ENCODE measurements at regions not wholly inside any gene's neighbourhood (a gene's known extent, or its start where the extent isn't known, plus 50 kb on each side); places are given as distances from the start of the nearest gene placed in this dataset.

- Mint-ChIP-seq H3K4me3 (no peak overlapping the region), H3K27ac (no peak overlapping the region), H3K36me3 (peaks cover 4% of the 10 kb centered on the region in 2 donors), H3K27me3 (peaks cover 13 to 14% of the 10 kb centered on the region in 2 donors), H3K9me3 (peaks cover 12 to 26% (median 19%) of the 10 kb centered on the region in 8 donors), H3K4me1 (no peaks in the 10 kb centered on the region)
- H3K4me3 ChIP-seq (ENCODE audit: low read length in 2 of 2) = no peak overlapping the region
- H3K27me3 ChIP-seq (ENCODE audit: insufficient read depth, low read length) = no peaks in the 10 kb centered on the region
- DNase-seq = no peak
- no peaks in the 10 kb centered on the region for H3K4me1 ChIP-seq (ENCODE audit: insufficient read depth, low read length)
- intact Hi-C loops (cut with micrococcal nuclease) = no loop called here
- no peaks in the 10 kb centered on the region for H3K9me3 ChIP-seq (ENCODE audit: control insufficient read depth in 1 of 2, low read length in 2 of 2)
- POLR2A ChIA-PET (ENCODE audit: partially characterized antibody) = no interaction called here
- H3K36me3 ChIP-seq (ENCODE audit: insufficient read depth, low read length) = no peaks in the 10 kb centered on the region
- CTCF ChIA-PET (ENCODE audit: partially characterized antibody) = no interaction called here
- no peak overlapping the region for H3K27ac ChIP-seq (ENCODE audit: low read depth, low read length)
These were observed 156.5 kb upstream of the ZNF648 start for GRCh38 chr1:182217967-182218366.

- H3K27ac ChIP-seq (ENCODE audit: low read depth, low read length) = no peak overlapping the region
- DNase-seq = no peak
- no peaks in the 10 kb centered on the region for H3K9me3 ChIP-seq (ENCODE audit: control insufficient read depth in 1 of 2, low read length in 2 of 2)
- no peak overlapping the region for H3K4me3 ChIP-seq (ENCODE audit: low read length in 2 of 2)
- no peaks in the 10 kb centered on the region for H3K4me1 ChIP-seq (ENCODE audit: insufficient read depth, low read length)
- Mint-ChIP-seq H3K9me3 (peaks cover 10 to 22% (median 16%) of the 10 kb centered on the region in 8 donors), H3K27ac (no peak overlapping the region), H3K27me3 (peaks cover 12 to 14% of the 10 kb centered on the region in 2 donors), H3K36me3 (peaks cover 4% of the 10 kb centered on the region in 2 donors), H3K4me1 (no peaks in the 10 kb centered on the region), H3K4me3 (no peak overlapping the region)
- no peaks in the 10 kb centered on the region for H3K27me3 ChIP-seq (ENCODE audit: insufficient read depth, low read length)
- ChIA-PET CTCF (ENCODE audit: partially characterized antibody) (no interaction called here), POLR2A (ENCODE audit: partially characterized antibody) (no interaction called here)
- intact Hi-C loops (cut with micrococcal nuclease) = no loop called here
- no peaks in the 10 kb centered on the region for H3K36me3 ChIP-seq (ENCODE audit: insufficient read depth, low read length)
These were observed 155.6 kb upstream of the ZNF648 start for GRCh38 chr1:182217071-182217470.

- Histone ChIP-seq H3K4me1 (ENCODE audit: insufficient read depth, low read length) (no peaks in the 10 kb centered on the region), H3K27ac (ENCODE audit: low read depth, low read length) (no peak overlapping the region), H3K9me3 (ENCODE audit: control insufficient read depth in 1 of 2, low read length in 2 of 2) (no peaks in the 10 kb centered on the region), H3K4me3 (ENCODE audit: low read length in 2 of 2) (no peak overlapping the region), H3K36me3 (ENCODE audit: insufficient read depth, low read length) (no peaks in the 10 kb centered on the region), H3K27me3 (ENCODE audit: insufficient read depth, low read length) (no peaks in the 10 kb centered on the region)
- H3K36me3 Mint-ChIP-seq = peaks cover 4% of the 10 kb centered on the region in 2 donors
- intact Hi-C loops (cut with micrococcal nuclease) = no loop called here
- H3K27me3 Mint-ChIP-seq = peaks cover 7 to 14% of the 10 kb centered on the region in 2 donors
- H3K4me1 Mint-ChIP-seq = no peaks in the 10 kb centered on the region
- ChIA-PET CTCF (ENCODE audit: partially characterized antibody) (interaction anchor here (1.3 kb wide), 1 partner anchor 16 kb away, joined by 3 read pairs; no protein-coding TSS in a partner anchor), POLR2A (ENCODE audit: partially characterized antibody) (no interaction called here)
- no peak for DNase-seq
- no peak overlapping the region for H3K4me3 Mint-ChIP-seq
- H3K27ac Mint-ChIP-seq = peak overlapping the region in 1 of 7 donors; percentile 17
- peaks cover 4 to 11% (median 7%) of the 10 kb centered on the region in 8 donors for H3K9me3 Mint-ChIP-seq
These were observed 154.3 kb upstream of the ZNF648 start for GRCh38 chr1:182215764-182216163.

GRCh38 chr1:182213163-182213562 lies 151.7 kb upstream of the ZNF648 start:
- Histone ChIP-seq H3K27ac (ENCODE audit: low read depth, low read length) (no peak overlapping the region), H3K36me3 (ENCODE audit: insufficient read depth, low read length) (no peaks in the 10 kb centered on the region), H3K27me3 (ENCODE audit: insufficient read depth, low read length) (no peaks in the 10 kb centered on the region), H3K9me3 (ENCODE audit: control insufficient read depth in 1 of 2, low read length in 2 of 2) (no peaks in the 10 kb centered on the region), H3K4me3 (ENCODE audit: low read length in 2 of 2) (no peak overlapping the region), H3K4me1 (ENCODE audit: insufficient read depth, low read length) (no peaks in the 10 kb centered on the region)
- H3K27me3 Mint-ChIP-seq = peaks cover 5 to 6% of the 10 kb centered on the region in 2 donors
- no peaks in the 10 kb centered on the region for H3K4me1 Mint-ChIP-seq
- CTCF ChIA-PET (ENCODE audit: partially characterized antibody) = no interaction called here
- intact Hi-C loops (cut with micrococcal nuclease) = no loop called here
- no peaks in the 10 kb centered on the region for H3K36me3 Mint-ChIP-seq
- POLR2A ChIA-PET (ENCODE audit: partially characterized antibody) = no interaction called here
- peaks cover 0 to 4% (median under 1%) of the 10 kb centered on the region in 8 donors for H3K9me3 Mint-ChIP-seq
- H3K27ac Mint-ChIP-seq = no peak overlapping the region
- no peak for DNase-seq
- no peak overlapping the region for H3K4me3 Mint-ChIP-seq

- intact Hi-C loops (cut with micrococcal nuclease) = no loop called here
- Histone ChIP-seq H3K27me3 (ENCODE audit: insufficient read depth, low read length) (no peaks in the 10 kb centered on the region), H3K36me3 (ENCODE audit: insufficient read depth, low read length) (no peaks in the 10 kb centered on the region), H3K4me3 (ENCODE audit: low read length in 2 of 2) (no peak overlapping the region), H3K27ac (ENCODE audit: low read depth, low read length) (no peak overlapping the region), H3K9me3 (ENCODE audit: control insufficient read depth in 1 of 2, low read length in 2 of 2) (no peaks in the 10 kb centered on the region), H3K4me1 (ENCODE audit: insufficient read depth, low read length) (no peaks in the 10 kb centered on the region)
- DNase-seq = no peak
- Mint-ChIP-seq H3K36me3 (no peaks in the 10 kb centered on the region), H3K9me3 (no peaks in the 10 kb centered on the region), H3K27ac (no peak overlapping the region), H3K4me3 (no peak overlapping the region), H3K4me1 (no peaks in the 10 kb centered on the region), H3K27me3 (peaks cover 0 to 1% of the 10 kb centered on the region in 2 donors)
- POLR2A ChIA-PET (ENCODE audit: partially characterized antibody) = no interaction called here
- CTCF ChIA-PET (ENCODE audit: partially characterized antibody) = no interaction called here
These were observed 149.9 kb upstream of the ZNF648 start for GRCh38 chr1:182211386-182211785.

- H3K4me1 ChIP-seq (ENCODE audit: insufficient read depth, low read length) = no peaks in the 10 kb centered on the region
- CTCF ChIA-PET (ENCODE audit: partially characterized antibody) = no interaction called here
These were observed 148.9 kb upstream of the ZNF648 start for GRCh38 chr1:182210417-182210816.

GRCh38 chr1:182207300-182207699 lies 145.8 kb upstream of the ZNF648 start:
- Histone ChIP-seq H3K9me3 (ENCODE audit: control insufficient read depth in 1 of 2, low read length in 2 of 2) (no peaks in the 10 kb centered on the region), H3K27me3 (ENCODE audit: insufficient read depth, low read length) (no peaks in the 10 kb centered on the region), H3K4me1 (ENCODE audit: insufficient read depth, low read length) (no peaks in the 10 kb centered on the region), H3K36me3 (ENCODE audit: insufficient read depth, low read length) (no peaks in the 10 kb centered on the region), H3K27ac (ENCODE audit: low read depth, low read length) (no peak overlapping the region), H3K4me3 (ENCODE audit: low read length in 2 of 2) (no peak overlapping the region)
- Mint-ChIP-seq H3K27ac (no peak overlapping the region), H3K4me3 (no peak overlapping the region), H3K9me3 (no peaks in the 10 kb centered on the region), H3K4me1 (no peaks in the 10 kb centered on the region), H3K36me3 (no peaks in the 10 kb centered on the region), H3K27me3 (no peaks in the 10 kb centered on the region)
- intact Hi-C loops (cut with micrococcal nuclease) = no loop called here
- no peak for DNase-seq
- POLR2A ChIA-PET (ENCODE audit: partially characterized antibody) = no interaction called here
- CTCF ChIA-PET (ENCODE audit: partially characterized antibody) = no interaction called here

More at GRCh38 chr1:182210417-182210816, 148.9 kb upstream of the ZNF648 start:
- Histone ChIP-seq H3K4me3 (ENCODE audit: low read length in 2 of 2) (no peak overlapping the region), H3K36me3 (ENCODE audit: insufficient read depth, low read length) (no peaks in the 10 kb centered on the region), H3K27me3 (ENCODE audit: insufficient read depth, low read length) (no peaks in the 10 kb centered on the region), H3K9me3 (ENCODE audit: control insufficient read depth in 1 of 2, low read length in 2 of 2) (no peaks in the 10 kb centered on the region), H3K27ac (ENCODE audit: low read depth, low read length) (no peak overlapping the region)
- no peaks in the 10 kb centered on the region for H3K9me3 Mint-ChIP-seq
- H3K27me3 Mint-ChIP-seq = peaks cover 0 to 1% of the 10 kb centered on the region in 2 donors
- H3K4me3 Mint-ChIP-seq = no peak overlapping the region
- H3K4me1 Mint-ChIP-seq = no peaks in the 10 kb centered on the region
- intact Hi-C loops (cut with micrococcal nuclease) = no loop called here
- DNase-seq = no peak
- POLR2A ChIA-PET (ENCODE audit: partially characterized antibody) = no interaction called here
- H3K27ac Mint-ChIP-seq = peak overlapping the region in 1 of 7 donors; percentile 48
- H3K36me3 Mint-ChIP-seq = no peaks in the 10 kb centered on the region

- no peaks in the 10 kb centered on the region for H3K9me3 Mint-ChIP-seq
- Histone ChIP-seq H3K4me3 (ENCODE audit: low read length in 2 of 2) (no peak overlapping the region), H3K9me3 (ENCODE audit: control insufficient read depth in 1 of 2, low read length in 2 of 2) (no peaks in the 10 kb centered on the region), H3K27ac (ENCODE audit: low read depth, low read length) (no peak overlapping the region), H3K27me3 (ENCODE audit: insufficient read depth, low read length) (no peaks in the 10 kb centered on the region), H3K4me1 (ENCODE audit: insufficient read depth, low read length) (no peaks in the 10 kb centered on the region), H3K36me3 (ENCODE audit: insufficient read depth, low read length) (no peaks in the 10 kb centered on the region)
- H3K36me3 Mint-ChIP-seq = no peaks in the 10 kb centered on the region
- ChIA-PET CTCF (ENCODE audit: partially characterized antibody) (no interaction called here), POLR2A (ENCODE audit: partially characterized antibody) (no interaction called here)
- no peaks in the 10 kb centered on the region for H3K4me1 Mint-ChIP-seq
- H3K27ac Mint-ChIP-seq = no peak overlapping the region
- H3K27me3 Mint-ChIP-seq = peaks cover 0 to 2% of the 10 kb centered on the region in 2 donors
- H3K4me3 Mint-ChIP-seq = no peak overlapping the region
- intact Hi-C loops (cut with micrococcal nuclease) = no loop called here
- DNase-seq = no peak
These were observed 145.2 kb upstream of the ZNF648 start for GRCh38 chr1:182206626-182207239.

Measured in CD4-positive, alpha-beta memory T cell (primary cell).